IPS DF 4.7 (cell line): ENCODE measurements at regions not wholly inside any gene's neighbourhood (a gene's known extent, or its start where the extent isn't known, plus 50 kb on each side); places are given as distances from the start of the nearest gene placed in this dataset.

Experiments used
- DNase-seq: peaks from one replicate; pipeline ENCODE4 v3.0.0-alpha.2; 2013; ENCODE audit warnings: low spot score; ENCODE audit errors: extremely low read depth

- DNase-seq = no peak
Observed at GRCh38 chr5:54927097-54927746, 58.2 kb downstream of the ESM1 start.

GRCh38 chr5:54924487-54924886 is 60.9 kb downstream of the ESM1 start:
- DNase-seq = no peak

GRCh38 chr5:54917323-54917722 is 68.1 kb downstream of the ESM1 start:
- no peak for DNase-seq

- DNase-seq = no peak
Observed at GRCh38 chr5:54915466-54916027, 69.8 kb downstream of the ESM1 start.

GRCh38 chr5:54912021-54912420 is 73.4 kb downstream of the ESM1 start:
- DNase-seq = no peak

- DNase-seq = no peak
Observed at GRCh38 chr5:54909911-54910870, 75.2 kb downstream of the ESM1 start.

GRCh38 chr5:54908774-54909525 is 76.4 kb downstream of the ESM1 start:
- no peak for DNase-seq

GRCh38 chr5:54905942-54906537 is 79.4 kb downstream of the ESM1 start:
- DNase-seq = no peak

- DNase-seq = no peak
Observed at GRCh38 chr5:54905246-54905795, 80.1 kb downstream of the ESM1 start.

GRCh38 chr5:54904425-54904824 is 81.0 kb downstream of the ESM1 start:
- no peak for DNase-seq

- DNase-seq = no peak
Observed at GRCh38 chr5:54902791-54903473, 82.5 kb downstream of the ESM1 start.

GRCh38 chr5:54900984-54901725 is 84.2 kb downstream of the ESM1 start:
- no peak for DNase-seq

GRCh38 chr5:54897001-54897400 is 88.4 kb downstream of the ESM1 start:
- no peak for DNase-seq

GRCh38 chr5:54895816-54896341 is 89.5 kb downstream of the ESM1 start:
- DNase-seq = no peak

- no peak for DNase-seq
Observed at GRCh38 chr5:54894957-54895815, 90.2 kb downstream of the ESM1 start.

GRCh38 chr5:54889826-54890225 is 95.6 kb downstream of the ESM1 start:
- DNase-seq = no peak

- no peak for DNase-seq
Observed at GRCh38 chr5:54887663-54888062, 97.7 kb downstream of the ESM1 start.

GRCh38 chr5:54886866-54887265 is 98.5 kb downstream of the ESM1 start:
- no peak for DNase-seq
